SK-N-MC (cell line): ENCODE measurements at regions not wholly inside any gene's neighbourhood (a gene's known extent, or its start where the extent isn't known, plus 50 kb on each side); places are given as distances from the start of the nearest gene placed in this dataset.

Experiments used
- DNase-seq: peaks from one replicate; pipeline ENCODE4 v3.0.0-alpha.2; 2011; ENCODE audit warnings: low read depth, low spot score
- H3K27ac ChIP-seq: fragments of 200-600 bp; sonication (generic); 2 replicates; pipeline ENCODE4 v1.5.1; 2016; ENCODE audit warnings: mixed run types
- H3K36me3 ChIP-seq: fragments of 200-600 bp; sonication (generic); 2 replicates; pipeline ENCODE4 v1.6.1; 2017; ENCODE audit warnings: antibody characterized with exemption, low read length, mixed read lengths; ENCODE audit not compliant: insufficient read depth
- H3K4me3 ChIP-seq: fragments of 200-600 bp; sonication (generic); 2 replicates; pipeline ENCODE4 v1.5.1; 2016
- H3K9ac ChIP-seq: fragments of 200-600 bp; sonication (generic); 2 replicates; pipeline ENCODE4 v1.8.0; 2017; ENCODE audit warnings: mixed run types, mixed read lengths; ENCODE audit not compliant: insufficient read length
- H3K9me3 ChIP-seq: fragments of 200-600 bp; sonication (generic); 2 replicates; pipeline ENCODE4 v1.6.1; 2017; ENCODE audit warnings: low read depth, mild to moderate bottlenecking, antibody characterized with exemption, low read length, moderate library complexity, mixed read lengths
- EZH2 ChIP-seq: fragments of 200-600 bp; sonication (generic); IDR thresholded peaks from one replicate; pipeline ENCODE4 v1.6.1; 2017; ENCODE audit warnings: antibody characterized with exemption
- FOXP2 ChIP-seq: optimal IDR thresholded peaks from 2 replicates; pipeline ENCODE3; 2011; ENCODE audit warnings: mild to moderate bottlenecking, moderate library complexity; ENCODE audit not compliant: insufficient read depth; ENCODE audit errors: extremely low read length, control extremely low read depth
- POLR2AphosphoS5 ChIP-seq: IDR thresholded peaks from 2 replicates; pipeline ENCODE4 v1.6.1; 2012; ENCODE audit warnings: mild to moderate bottlenecking, low read depth, low read length, borderline replicate concordance

GRCh38 chr7:89503281-89503680, 651.0 kb upstream of the STEAP1 start:
- Histone ChIP-seq H3K36me3 (no peaks in the 10 kb centered on the region), H3K27ac (no peak overlapping the region), H3K4me3 (no peak overlapping the region), H3K9me3 (no peaks in the 10 kb centered on the region), H3K9ac (no peak overlapping the region)
- no peak for TF ChIP-seq FOXP2
- TF ChIP-seq POLR2AphosphoS5, result no peak
- TF ChIP-seq EZH2, result no peak
- DNase-seq, result no peak

GRCh38 chr7:89507034-89507433, 647.2 kb upstream of the STEAP1 start:
- Histone ChIP-seq H3K27ac (no peak overlapping the region), H3K9ac (no peak overlapping the region), H3K36me3 (no peaks in the 10 kb centered on the region), H3K4me3 (no peak overlapping the region), H3K9me3 (no peaks in the 10 kb centered on the region)
- DNase-seq, result no peak
- no peak for TF ChIP-seq POLR2AphosphoS5
- no peak for TF ChIP-seq FOXP2

DNA sequence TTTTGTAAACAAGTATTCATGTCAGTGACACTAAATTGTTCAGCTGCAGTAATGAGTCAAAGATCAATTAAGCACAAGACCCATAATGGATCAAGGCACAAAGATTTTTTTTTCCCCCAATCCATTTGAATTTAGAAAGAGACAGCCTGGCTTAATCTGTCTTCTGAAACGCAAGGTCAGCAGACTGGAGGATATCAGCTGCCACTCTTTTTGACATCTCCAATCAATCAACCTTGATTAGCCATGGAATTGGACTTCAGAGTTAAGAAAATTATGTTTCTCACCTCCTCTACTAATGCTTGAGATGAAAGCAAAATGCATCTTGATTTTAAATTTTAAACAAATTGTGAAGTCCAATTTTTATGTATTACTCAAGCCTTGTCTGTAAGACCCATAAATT, 642.4 kb upstream of the STEAP1 start:
- no peak for DNase-seq

GRCh38 chr7:89514970-89515369, 639.3 kb upstream of the STEAP1 start:
- Histone ChIP-seq H3K4me3 (no peak overlapping the region), H3K9ac (no peak overlapping the region), H3K36me3 (no peaks in the 10 kb centered on the region), H3K9me3 (no peaks in the 10 kb centered on the region), H3K27ac (no peak overlapping the region)
- TF ChIP-seq EZH2, result no peak
- no peak for TF ChIP-seq FOXP2
- no peak for TF ChIP-seq POLR2AphosphoS5
- no peak for DNase-seq

More for the DNA sequence above, 642.4 kb upstream of the STEAP1 start:
- no peak overlapping the region for H3K27ac ChIP-seq
- no peaks in the 10 kb centered on the region for H3K36me3 ChIP-seq
- H3K4me3 ChIP-seq, result no peak overlapping the region
- H3K9me3 ChIP-seq, result no peaks in the 10 kb centered on the region
- TF ChIP-seq POLR2AphosphoS5, result no peak
- TF ChIP-seq EZH2, result no peak
- no peak overlapping the region for H3K9ac ChIP-seq

- Histone ChIP-seq H3K9me3 (no peaks in the 10 kb centered on the region), H3K27ac (no peak overlapping the region), H3K4me3 (no peak overlapping the region), H3K36me3 (no peaks in the 10 kb centered on the region), H3K9ac (no peak overlapping the region)
- DNase-seq, result no peak
- TF ChIP-seq FOXP2 (no peak), EZH2 (no peak), POLR2AphosphoS5 (no peak)
These were observed 636.5 kb upstream of the STEAP1 start for GRCh38 chr7:89517815-89518214.

DNA sequence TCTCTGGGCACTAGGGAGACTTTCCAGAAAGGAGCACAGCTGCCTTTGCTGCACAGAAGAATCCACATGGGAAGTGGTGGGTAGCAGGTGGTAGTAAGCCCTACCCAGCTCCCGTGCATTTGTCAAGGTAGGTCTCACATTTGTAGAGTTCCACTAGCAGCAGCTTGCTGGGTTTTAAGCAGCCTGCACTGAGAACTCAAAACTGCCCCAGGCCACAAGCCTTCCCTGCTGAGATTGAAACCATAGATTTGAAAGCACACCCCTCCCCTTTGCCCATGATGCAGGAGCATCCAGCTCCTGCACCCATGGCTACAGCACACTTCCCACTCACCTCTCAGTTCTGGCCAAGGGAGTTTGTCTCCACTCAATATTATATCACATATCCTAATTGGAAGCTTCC, 604.5 kb upstream of the STEAP1 start:
- Histone ChIP-seq H3K9me3 (no peaks in the 10 kb centered on the region), H3K27ac (no peak overlapping the region), H3K36me3 (no peaks in the 10 kb centered on the region), H3K9ac (no peak overlapping the region), H3K4me3 (no peak overlapping the region)
- no peak for DNase-seq
- TF ChIP-seq EZH2, result no peak
- no peak for TF ChIP-seq POLR2AphosphoS5
- TF ChIP-seq FOXP2, result no peak

DNA sequence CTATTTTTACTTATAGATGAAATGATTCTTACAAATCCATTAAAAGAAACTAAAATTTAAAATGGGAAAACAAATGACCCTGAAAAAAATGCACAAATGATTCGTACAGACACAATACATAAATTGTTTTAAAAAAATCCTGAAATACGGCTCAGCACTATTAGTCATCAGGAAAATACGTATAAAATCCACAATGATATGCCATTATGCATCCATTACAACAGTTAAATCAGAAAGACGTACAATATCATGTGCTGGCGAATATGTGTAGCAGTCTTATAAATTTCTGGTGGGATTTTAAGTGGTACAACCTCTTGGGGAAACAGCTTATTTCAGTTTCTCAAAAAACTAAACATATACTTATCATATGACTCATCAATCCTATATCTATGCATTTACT, 600.1 kb upstream of the STEAP1 start:
- no peaks in the 10 kb centered on the region for H3K9me3 ChIP-seq
- H3K27ac ChIP-seq, result no peak overlapping the region
- H3K9ac ChIP-seq, result no peak overlapping the region
- H3K4me3 ChIP-seq, result no peak overlapping the region
- no peaks in the 10 kb centered on the region for H3K36me3 ChIP-seq
- TF ChIP-seq EZH2 (no peak), POLR2AphosphoS5 (no peak), FOXP2 (no peak)
- no peak for DNase-seq

- Histone ChIP-seq H3K9ac (no peak overlapping the region), H3K36me3 (no peaks in the 10 kb centered on the region), H3K27ac (no peak overlapping the region), H3K9me3 (no peaks in the 10 kb centered on the region), H3K4me3 (no peak overlapping the region)
- no peak for DNase-seq
- TF ChIP-seq EZH2 (no peak), FOXP2 (no peak), POLR2AphosphoS5 (no peak)
These were observed 594.7 kb upstream of the STEAP1 start for GRCh38 chr7:89559596-89559995.

DNA sequence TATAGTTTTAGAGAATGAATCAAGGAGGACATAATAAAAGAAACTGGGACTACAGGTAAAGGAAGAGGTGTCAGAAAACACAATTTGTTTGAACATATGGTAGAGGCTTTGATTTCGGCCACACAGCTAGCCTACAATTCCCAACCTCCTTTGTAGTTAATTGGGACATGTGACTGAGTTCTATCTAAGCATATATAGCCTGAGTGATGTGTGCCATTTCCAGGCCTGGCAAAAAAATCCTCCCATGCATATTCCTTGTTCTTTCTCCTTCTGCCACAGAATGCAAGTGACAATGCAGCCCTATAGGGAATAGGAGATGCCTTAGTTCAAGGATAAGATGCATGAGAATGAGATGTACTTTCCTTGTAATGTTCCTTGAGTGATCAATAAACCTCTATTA, 590.7 kb upstream of the STEAP1 start:
- H3K9me3 ChIP-seq, result no peaks in the 10 kb centered on the region
- H3K9ac ChIP-seq, result no peak overlapping the region
- H3K36me3 ChIP-seq, result no peaks in the 10 kb centered on the region
- H3K4me3 ChIP-seq, result no peak overlapping the region
- DNase-seq, result no peak
- H3K27ac ChIP-seq, result no peak overlapping the region
- TF ChIP-seq POLR2AphosphoS5, result no peak
- TF ChIP-seq EZH2, result no peak
- no peak for TF ChIP-seq FOXP2
